ENCODE measurements at regions not wholly inside any gene's neighbourhood (a gene's known extent, or its start where the extent isn't known, plus 50 kb on each side); places are given as distances from the start of the nearest gene placed in this dataset.

DNA sequence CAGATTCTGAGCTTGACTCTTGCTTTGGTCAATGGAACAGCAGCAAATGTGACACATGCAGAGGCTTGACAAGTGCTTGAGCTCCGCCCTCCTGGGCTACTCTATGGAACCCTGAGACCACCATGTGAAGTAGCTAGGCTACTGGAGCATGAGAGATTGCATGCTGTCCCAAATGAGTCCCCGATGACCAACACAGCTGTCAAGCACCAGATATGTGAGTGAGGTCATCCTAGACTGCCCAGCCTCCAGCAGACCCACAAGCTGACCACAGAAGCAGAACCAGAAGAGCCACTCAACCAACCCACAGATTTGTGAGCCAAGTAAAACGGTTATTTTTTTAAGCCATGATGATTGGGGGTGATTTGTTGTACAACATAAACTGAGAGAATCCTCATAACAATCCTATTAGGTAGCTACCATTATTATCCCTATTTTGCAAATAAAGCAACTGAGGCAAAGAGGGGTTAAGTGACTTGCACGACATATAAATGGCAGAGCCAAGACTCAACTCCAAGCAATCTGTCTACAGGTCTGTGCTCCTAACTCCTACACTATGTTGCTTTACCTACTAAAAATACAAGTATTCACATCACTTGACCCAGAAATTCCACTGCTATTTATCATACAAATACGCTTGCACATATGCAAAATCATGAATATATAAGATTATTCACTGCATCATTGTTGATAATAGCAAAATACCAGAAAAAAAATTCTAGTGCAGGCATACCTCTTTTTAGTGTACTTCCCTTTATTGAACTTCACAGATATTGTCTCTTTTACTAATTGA is 136.2 kb downstream of the NDUFA12 start:
- no peak overlapping the region for H3K27ac ChIP-seq (ENCODE audit: extremely low read length, insufficient read depth, low read length)
- BruUV-seq (replicated peaks): no TSS peak
- 14% methylated on average over 5 of the region's 5 CpGs for WGBS (ENCODE audit: low lambda C conversion rate)
- FAIRE-seq: no peak
- in situ Hi-C loops (cut with HindIII; ENCODE audit: extremely low pct_ligation_motif_present, low pct_unique_long_range_greater_than_20kb) (no loop called here), intact Hi-C loops (cut with micrococcal nuclease; ENCODE audit: unreplicated experiment) (no loop called here)
- no peaks in the 10 kb centered on the region for H3K79me2 ChIP-seq (ENCODE audit: insufficient read depth, low read length)
- DNase-seq (ENCODE audit: low spot score): no peak
- no peak overlapping the region for H3K9ac ChIP-seq (ENCODE audit: insufficient read depth, low read depth, low read length)
- no peak overlapping the region for H2AFZ ChIP-seq (ENCODE audit: low read length)
- peaks cover 1 to 28% of the 10 kb centered on the region in 2 experiments; a peak in 3 of 5 replicates for H3K27me3 ChIP-seq (ENCODE audit: control insufficient read depth in 1 of 2, insufficient read depth in 2 of 2, low read length in 2 of 2)
- CTCF ChIA-PET (ENCODE audit: low intra/inter-chr PET ratio, low total read pairs): no interaction called here
- TF ChIP-seq, protein P1, sequence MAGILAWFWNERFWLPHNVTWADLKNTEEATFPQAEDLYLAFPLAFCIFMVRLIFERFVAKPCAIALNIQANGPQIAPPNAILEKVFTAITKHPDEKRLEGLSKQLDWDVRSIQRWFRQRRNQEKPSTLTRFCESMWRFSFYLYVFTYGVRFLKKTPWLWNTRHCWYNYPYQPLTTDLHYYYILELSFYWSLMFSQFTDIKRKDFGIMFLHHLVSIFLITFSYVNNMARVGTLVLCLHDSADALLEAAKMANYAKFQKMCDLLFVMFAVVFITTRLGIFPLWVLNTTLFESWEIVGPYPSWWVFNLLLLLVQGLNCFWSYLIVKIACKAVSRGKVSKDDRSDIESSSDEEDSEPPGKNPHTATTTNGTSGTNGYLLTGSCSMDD (CRISPR knock-in tag; IDR thresholded peaks at IDR 0.05): no peak
- no peak for TF ChIP-seq SIN3A (IDR thresholded peaks at IDR 0.05; ENCODE audit: borderline replicate concordance, low read depth, low read length)
- no peak for TF ChIP-seq HHEX (CRISPR knock-in tag; IDR thresholded peaks at IDR 0.05)
- TF ChIP-seq HIVEP1 (CRISPR knock-in tag; IDR thresholded peaks at IDR 0.05): no peak
- no peak for TF ChIP-seq ZFX (CRISPR knock-in tag; IDR thresholded peaks at IDR 0.05; ENCODE audit: low read depth)
- no peak for TF ChIP-seq KDM2A (CRISPR knock-in tag; IDR thresholded peaks at IDR 0.05; ENCODE audit: borderline replicate concordance, low read depth)
- TF ChIP-seq REL (CRISPR knock-in tag; conservative IDR thresholded peaks at IDR 0.05): no peak
- TF ChIP-seq, protein P2, sequence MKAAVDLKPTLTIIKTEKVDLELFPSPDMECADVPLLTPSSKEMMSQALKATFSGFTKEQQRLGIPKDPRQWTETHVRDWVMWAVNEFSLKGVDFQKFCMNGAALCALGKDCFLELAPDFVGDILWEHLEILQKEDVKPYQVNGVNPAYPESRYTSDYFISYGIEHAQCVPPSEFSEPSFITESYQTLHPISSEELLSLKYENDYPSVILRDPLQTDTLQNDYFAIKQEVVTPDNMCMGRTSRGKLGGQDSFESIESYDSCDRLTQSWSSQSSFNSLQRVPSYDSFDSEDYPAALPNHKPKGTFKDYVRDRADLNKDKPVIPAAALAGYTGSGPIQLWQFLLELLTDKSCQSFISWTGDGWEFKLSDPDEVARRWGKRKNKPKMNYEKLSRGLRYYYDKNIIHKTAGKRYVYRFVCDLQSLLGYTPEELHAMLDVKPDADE (CRISPR knock-in tag; IDR thresholded peaks at IDR 0.05): no peak
- TF ChIP-seq, protein P3, sequence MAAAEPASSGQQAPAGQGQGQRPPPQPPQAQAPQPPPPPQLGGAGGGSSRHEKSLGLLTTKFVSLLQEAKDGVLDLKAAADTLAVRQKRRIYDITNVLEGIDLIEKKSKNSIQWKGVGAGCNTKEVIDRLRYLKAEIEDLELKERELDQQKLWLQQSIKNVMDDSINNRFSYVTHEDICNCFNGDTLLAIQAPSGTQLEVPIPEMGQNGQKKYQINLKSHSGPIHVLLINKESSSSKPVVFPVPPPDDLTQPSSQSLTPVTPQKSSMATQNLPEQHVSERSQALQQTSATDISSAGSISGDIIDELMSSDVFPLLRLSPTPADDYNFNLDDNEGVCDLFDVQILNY (CRISPR knock-in tag; conservative IDR thresholded peaks at IDR 0.05): no peak
- TF ChIP-seq SUZ12 (IDR thresholded peaks at IDR 0.05; ENCODE audit: low read depth, low read length): no peak
- TF ChIP-seq HNRNPH1 (optimal IDR thresholded peaks at IDR 0.05; ENCODE audit: low read depth, low read length): no peak
- no peak for TF ChIP-seq KLF11 (CRISPR knock-in tag; IDR thresholded peaks at IDR 0.05)
- TF ChIP-seq ZNF225 (CRISPR knock-in tag; IDR thresholded peaks at IDR 0.05): no peak
- H3K4me2 ChIP-seq (ENCODE audit: low read depth, low read length): no peak overlapping the region
- POLR2A ChIA-PET: no interaction called here
- no peaks in the 10 kb centered on the region for H3K36me3 ChIP-seq (replicated peaks in 1 of 2; ENCODE audit: control insufficient read depth in 1 of 2, insufficient read depth in 2 of 2, low read length in 2 of 2)
- H3K4me1 ChIP-seq (ENCODE audit: insufficient read depth, low read length): no peaks in the 10 kb centered on the region
- H4K20me1 ChIP-seq (ENCODE audit: insufficient read depth, low read length): no peaks in the 10 kb centered on the region
- H3K4me3 ChIP-seq (replicated peaks in 1 of 3; ENCODE audit: insufficient read depth in 1 of 3, low read depth in 2 of 3, low read length in 3 of 3): no peak overlapping the region
- ATAC-seq: no peak
- no peaks in the 10 kb centered on the region for H3K9me3 ChIP-seq (ENCODE audit: low read length)
